Cerebellar nuclear complex (tissue), 1 donor: ENCODE measurements at regions not wholly inside any gene's neighbourhood (a gene's known extent, or its start where the extent isn't known, plus 50 kb on each side); places are given as distances from the start of the nearest gene placed in this dataset.

Experiments used
- DNase-seq, 2 experiments: peaks; one replicate each; lab custom pipeline; 2025; lab: John Stamatoyannopoulos, UW

- DNase-seq: no peak
Measured at GRCh38 chr16:85492295-85492864, 120.7 kb upstream of the GSE1 start.

DNA sequence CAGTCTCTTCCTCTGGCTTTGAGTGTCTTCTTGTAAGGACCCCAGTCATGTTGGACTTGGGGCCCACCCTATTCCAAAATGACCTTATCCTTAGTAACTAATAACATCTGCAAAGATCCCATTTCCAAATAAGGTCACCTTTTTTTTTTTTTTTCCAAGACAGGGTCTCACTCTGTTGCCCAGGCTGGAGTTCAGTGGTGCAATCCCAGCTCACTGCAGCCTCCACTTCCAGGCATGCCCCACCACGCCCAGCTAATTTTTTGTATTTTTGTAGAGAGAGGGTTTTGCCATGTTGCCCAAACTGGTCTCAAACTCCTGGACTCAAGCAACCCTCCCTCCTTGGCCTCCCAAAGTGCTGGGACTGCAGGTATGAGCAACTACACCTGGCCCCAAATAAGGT, 118.8 kb upstream of the GSE1 start:
- no peak for DNase-seq

DNA sequence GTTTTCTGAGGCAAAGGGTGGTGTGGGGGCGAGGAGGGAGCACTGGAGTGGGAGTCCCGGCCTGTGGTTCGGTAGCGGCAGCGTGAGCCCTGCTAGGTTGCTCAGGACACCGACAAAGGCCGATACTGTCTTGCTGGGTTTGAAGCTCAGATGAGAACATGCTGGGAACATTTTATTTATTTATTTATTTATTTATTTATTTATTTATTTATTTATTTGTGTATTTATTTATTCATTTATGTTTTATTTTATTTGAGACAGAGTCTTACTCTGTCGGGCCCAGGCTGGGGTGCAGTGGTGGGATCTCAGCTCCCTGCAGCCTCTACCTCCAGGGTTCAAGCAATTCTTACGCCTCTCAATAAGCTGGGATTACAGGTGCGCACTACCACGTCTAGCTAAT, 117.9 kb upstream of the GSE1 start:
- no peak for DNase-seq

DNA sequence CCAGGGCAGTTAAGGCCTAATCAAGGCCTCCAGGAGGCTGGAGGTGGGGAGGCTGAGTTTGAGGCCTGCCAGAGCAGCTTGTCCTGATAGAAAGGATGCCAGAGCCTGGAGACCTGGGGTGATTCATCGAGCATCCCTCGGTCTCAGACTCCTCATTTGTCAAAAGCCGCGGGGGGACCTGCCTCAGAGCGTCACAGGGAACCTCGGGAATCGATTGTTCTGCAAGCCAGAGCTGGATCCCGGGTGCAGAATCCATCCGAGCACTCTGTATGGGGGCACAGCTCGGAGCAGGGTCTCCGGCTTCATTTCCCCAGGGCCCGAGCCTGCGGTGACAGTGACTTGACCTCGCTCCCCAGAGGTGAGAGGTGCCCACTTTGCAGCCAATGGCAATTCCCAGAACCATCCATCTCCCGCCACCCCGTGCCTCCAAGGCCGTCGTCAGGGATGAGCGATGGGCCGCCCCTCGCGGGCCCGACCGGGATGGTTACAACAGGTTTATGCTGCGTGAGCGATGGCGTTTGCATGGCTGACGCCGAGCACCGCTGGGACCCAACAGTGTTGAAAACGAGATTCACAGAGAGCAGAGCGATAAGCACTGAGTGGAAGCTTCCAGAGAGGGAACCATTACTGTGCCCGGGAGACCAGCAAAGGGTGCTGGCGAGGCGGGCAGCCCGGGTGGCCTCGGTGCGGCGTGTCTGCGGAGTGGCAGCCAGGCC, 117.1 kb upstream of the GSE1 start:
- DNase-seq: no peak

- DNase-seq: no peak
Measured at GRCh38 chr16:85497622-85498314, 115.4 kb upstream of the GSE1 start.

GRCh38 chr16:85498607-85499006, 114.5 kb upstream of the GSE1 start:
- DNase-seq: no peak

DNA sequence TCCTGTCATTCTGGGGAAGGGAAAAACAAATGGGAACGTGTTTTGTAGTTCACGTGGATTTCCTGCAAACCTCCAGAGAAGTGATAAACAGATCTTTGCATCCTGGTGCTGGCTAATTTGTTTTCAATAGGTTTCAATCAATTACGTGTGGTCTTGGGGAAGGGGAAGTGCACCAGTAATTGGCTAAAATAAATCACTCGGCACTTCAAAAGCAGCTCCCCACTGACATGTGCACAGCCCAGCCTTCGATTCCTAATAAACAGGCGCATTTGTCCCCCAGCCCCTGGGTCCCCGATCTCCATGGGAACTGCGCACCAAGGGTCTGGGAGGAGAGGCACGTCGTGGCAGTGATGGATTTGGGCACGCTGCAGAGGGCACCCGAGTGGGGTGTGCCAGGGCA, 112.9 kb upstream of the GSE1 start:
- DNase-seq: no peak

GRCh38 chr16:85501900-85502299, 111.2 kb upstream of the GSE1 start:
- no peak for DNase-seq

- DNase-seq: no peak
Measured at GRCh38 chr16:85502357-85502756, 110.8 kb upstream of the GSE1 start.

GRCh38 chr16:85503679-85504231, 109.4 kb upstream of the GSE1 start:
- DNase-seq: no peak

DNA sequence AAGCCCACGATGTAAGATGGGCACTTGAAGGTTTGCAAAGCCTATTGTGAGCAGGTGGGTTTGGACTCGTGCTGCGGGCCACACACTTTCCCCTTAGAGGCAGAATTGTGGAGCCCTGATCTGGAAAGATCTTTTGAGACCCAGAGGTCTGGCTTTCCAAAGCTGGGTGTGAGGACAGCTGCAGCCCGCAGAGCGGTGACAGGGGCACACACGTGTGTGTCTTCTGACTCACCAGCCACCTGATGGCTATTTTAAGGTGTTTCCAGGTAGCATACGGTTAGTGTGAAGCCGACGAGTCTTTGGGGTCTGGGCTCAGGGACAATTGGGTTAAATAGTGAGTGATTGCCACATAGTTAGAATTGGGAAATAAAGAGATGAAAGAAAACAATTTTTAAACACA, 108.9 kb upstream of the GSE1 start:
- no peak for DNase-seq

GRCh38 chr16:85505794-85506634, 107.1 kb upstream of the GSE1 start:
- DNase-seq: no peak

GRCh38 chr16:85506635-85506911, 106.5 kb upstream of the GSE1 start:
- no peak for DNase-seq

DNA sequence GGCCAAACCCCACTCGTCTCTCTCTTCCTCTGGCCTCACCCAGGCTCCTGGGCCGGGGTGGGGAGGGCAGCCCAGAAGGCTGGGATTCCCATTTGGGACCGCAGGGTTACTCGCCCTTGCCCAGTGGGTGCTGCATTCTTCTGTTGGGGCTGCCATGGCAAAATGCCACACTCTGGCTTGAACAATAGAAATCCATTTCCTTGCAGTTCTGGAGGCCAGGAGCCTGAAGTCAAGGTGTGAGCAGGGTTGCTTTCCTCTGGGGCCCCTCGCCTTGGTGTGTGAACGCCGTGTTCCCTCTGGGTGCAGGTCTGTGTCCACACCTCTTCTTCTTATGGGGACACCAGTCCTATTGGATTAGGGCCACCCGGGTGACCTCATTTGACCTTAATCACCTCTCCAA, 105.8 kb upstream of the GSE1 start:
- DNase-seq: no peak

DNA sequence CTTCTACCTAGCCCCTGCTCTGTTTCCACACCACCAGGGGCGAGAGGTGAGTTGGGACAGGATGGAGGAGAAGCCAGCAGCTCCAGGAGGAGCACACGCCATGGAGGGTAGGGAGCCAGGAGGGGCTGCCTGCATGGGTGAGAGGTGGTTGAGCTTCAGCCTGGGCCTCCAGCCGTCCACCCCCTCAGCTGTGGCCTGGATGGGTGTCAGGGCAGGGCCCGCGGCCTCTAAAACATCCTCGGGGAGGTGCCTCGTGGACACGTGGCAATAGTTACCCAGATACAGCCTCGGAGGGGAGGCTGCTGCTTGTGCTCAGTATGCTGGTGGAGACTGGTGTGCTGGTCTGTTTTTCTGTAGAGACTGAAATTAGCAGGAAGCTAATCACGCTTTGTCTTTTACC, 104.7 kb upstream of the GSE1 start:
- DNase-seq: no peak

DNA sequence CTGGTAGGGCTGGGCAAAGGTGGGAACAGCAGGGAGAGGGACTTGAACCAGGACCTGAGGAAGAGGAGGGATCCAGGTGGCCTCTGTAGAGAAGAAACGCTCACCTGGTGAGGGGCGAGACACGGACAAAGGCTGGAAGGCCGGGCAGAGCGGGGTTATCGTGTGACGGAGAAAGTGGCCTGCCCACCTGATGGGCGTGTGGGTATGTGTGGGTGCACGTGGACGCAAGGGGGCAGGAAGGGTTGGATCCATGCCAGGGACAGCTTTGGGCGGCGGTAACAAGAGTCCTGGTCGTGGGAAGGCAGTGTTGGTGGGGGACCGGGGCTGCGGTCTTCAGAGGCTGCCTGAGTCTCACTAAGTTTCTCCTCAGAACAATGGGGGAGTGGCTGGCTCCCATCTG, 104.1 kb upstream of the GSE1 start:
- DNase-seq: no peak

- DNase-seq: no peak
Measured at GRCh38 chr16:85510041-85510659, 103.0 kb upstream of the GSE1 start.

- no peak for DNase-seq
Measured at GRCh38 chr16:85511938-85512807, 100.9 kb upstream of the GSE1 start.

- no peak for DNase-seq
Measured at GRCh38 chr16:85512808-85513115, 100.4 kb upstream of the GSE1 start.

- DNase-seq: no peak
Measured at GRCh38 chr16:85513180-85513579, 99.9 kb upstream of the GSE1 start.

DNA sequence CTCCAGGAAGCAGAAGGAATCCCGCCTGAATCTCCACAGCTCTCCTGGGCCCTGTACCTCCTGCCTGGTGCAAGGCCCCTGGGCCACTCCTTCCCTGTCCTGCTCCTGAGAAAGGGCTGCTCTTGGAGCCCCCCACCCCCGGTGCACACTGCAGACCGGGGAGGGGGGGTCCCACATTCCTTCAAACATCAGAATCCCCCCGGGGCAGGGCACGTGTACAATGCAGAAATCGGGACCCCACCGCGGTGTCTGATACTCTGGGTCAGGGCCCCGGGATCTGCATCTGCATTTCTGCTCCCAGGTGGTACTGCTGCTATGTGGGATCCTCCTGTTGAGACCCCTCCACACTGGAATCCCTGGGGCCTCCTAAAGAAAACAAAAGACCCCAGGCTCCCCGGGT, 99.5 kb upstream of the GSE1 start:
- DNase-seq: no peak

- no peak for DNase-seq
Measured at GRCh38 chr16:85514295-85514597, 98.9 kb upstream of the GSE1 start.
